ENCODE measurements at regions not wholly inside any gene's neighbourhood (a gene's known extent, or its start where the extent isn't known, plus 50 kb on each side); places are given as distances from the start of the nearest gene placed in this dataset.

- Histone ChIP-seq H3K9me3 (replicated peaks in 1 of 2; ENCODE audit: control insufficient read depth in 2 of 2, insufficient read depth in 1 of 2, low read depth in 1 of 2, low read length in 2 of 2) (no peaks in the 10 kb centered on the region), H3K23ac (ENCODE audit: low read depth, low read length, poor library complexity) (no peak overlapping the region), H3K18ac (ENCODE audit: low read length) (no peak overlapping the region), H3K79me1 (ENCODE audit: low read depth, low read length) (no peaks in the 10 kb centered on the region), H3K36me3 (replicated peaks in 1 of 2; ENCODE audit: control insufficient read depth in 2 of 2, insufficient read depth in 2 of 2, low read length in 2 of 2) (no peaks in the 10 kb centered on the region), H3K9ac (ENCODE audit: low read depth, low read length, poor library complexity) (no peak overlapping the region), H2BK5ac (ENCODE audit: low read length) (no peak overlapping the region), H2BK12ac (ENCODE audit: low read length) (no peak overlapping the region), H3K4me3 (ENCODE audit: low read length in 2 of 2) (no peak overlapping the region), H2BK15ac (ENCODE audit: low read length) (no peak overlapping the region), H2AK5ac (ENCODE audit: low read depth, low read length) (no peak overlapping the region), H2BK120ac (ENCODE audit: low read depth, low read length) (no peak overlapping the region), H3K27ac (replicated peaks; ENCODE audit: low read length) (no peak overlapping the region), H3K27me3 (ENCODE audit: control insufficient read depth in 3 of 3, insufficient read depth in 3 of 3, low read depth in 1 of 3, low read length in 3 of 3) (no peaks in the 10 kb centered on the region), H3K4me2 (ENCODE audit: insufficient read depth, low read length, poor library complexity, severe bottlenecking) (no peak overlapping the region), H3K4ac (ENCODE audit: low read length) (no peak overlapping the region), H4K91ac (ENCODE audit: low read depth, low read length, poor library complexity) (no peak overlapping the region), H3K14ac (ENCODE audit: low read length) (no peak overlapping the region), H4K8ac (ENCODE audit: low read depth, low read length) (no peak overlapping the region), H2AFZ (ENCODE audit: low read length) (no peak overlapping the region), H3K4me1 (ENCODE audit: control insufficient read depth in 2 of 2, insufficient read depth in 1 of 2, low read depth in 1 of 2, low read length in 2 of 2) (peaks cover 0 to 1% of the 10 kb centered on the region in 2 donors)
- DNase-seq (ENCODE audit: low spot score) = no peak
- no CpG with 5 or more reads among the region's 2 CpGs for WGBS, 2 donors (ENCODE audit: extremely low coverage in 2 of 2, insufficient read length in 2 of 2, insufficient replicate concordance in 1 of 2)
These were observed 1047.2 kb upstream of the PIK3C3 start for GRCh38 chr18:40907842-40908241.

GRCh38 chr18:40904295-40904694, 1050.7 kb upstream of the PIK3C3 start:
- no peak overlapping the region for H4K8ac ChIP-seq (ENCODE audit: low read depth, low read length)
- H3K18ac ChIP-seq (ENCODE audit: low read length) = no peak overlapping the region
- no peaks in the 10 kb centered on the region for H3K36me3 ChIP-seq (replicated peaks in 1 of 2; ENCODE audit: control insufficient read depth in 2 of 2, insufficient read depth in 2 of 2, low read length in 2 of 2)
- no peak overlapping the region for H2AK5ac ChIP-seq (ENCODE audit: low read depth, low read length)
- no peak overlapping the region for H2BK12ac ChIP-seq (ENCODE audit: low read length)
- no peaks in the 10 kb centered on the region for H3K9me3 ChIP-seq (replicated peaks in 1 of 2; ENCODE audit: control insufficient read depth in 2 of 2, insufficient read depth in 1 of 2, low read depth in 1 of 2, low read length in 2 of 2)
- no peak overlapping the region for H3K27ac ChIP-seq (replicated peaks; ENCODE audit: low read length)
- no peak overlapping the region for H2AFZ ChIP-seq (ENCODE audit: low read length)
- H3K79me1 ChIP-seq (ENCODE audit: low read depth, low read length) = no peaks in the 10 kb centered on the region
- no peak overlapping the region for H3K4me3 ChIP-seq (ENCODE audit: low read length in 2 of 2)
- H4K91ac ChIP-seq (ENCODE audit: low read depth, low read length, poor library complexity) = no peak overlapping the region
- no peak overlapping the region for H3K4me2 ChIP-seq (ENCODE audit: insufficient read depth, low read length, poor library complexity, severe bottlenecking)
- WGBS, 2 donors (ENCODE audit: extremely low coverage in 2 of 2, insufficient read length in 2 of 2, insufficient replicate concordance in 1 of 2) = no CpG with 5 or more reads among the region's 1 CpG
- H3K9ac ChIP-seq (ENCODE audit: low read depth, low read length, poor library complexity) = no peak overlapping the region
- no peak overlapping the region for H3K14ac ChIP-seq (ENCODE audit: low read length)
- H2BK15ac ChIP-seq (ENCODE audit: low read length) = no peak overlapping the region
- H3K4ac ChIP-seq (ENCODE audit: low read length) = no peak overlapping the region
- DNase-seq (ENCODE audit: low spot score) = no peak
- no peak overlapping the region for H2BK5ac ChIP-seq (ENCODE audit: low read length)
- no peaks in the 10 kb centered on the region for H3K27me3 ChIP-seq (ENCODE audit: control insufficient read depth in 3 of 3, insufficient read depth in 3 of 3, low read depth in 1 of 3, low read length in 3 of 3)
- H3K23ac ChIP-seq (ENCODE audit: low read depth, low read length, poor library complexity) = no peak overlapping the region
- no peaks in the 10 kb centered on the region for H3K4me1 ChIP-seq (ENCODE audit: control insufficient read depth in 2 of 2, insufficient read depth in 1 of 2, low read depth in 1 of 2, low read length in 2 of 2)
- no peak overlapping the region for H2BK120ac ChIP-seq (ENCODE audit: low read depth, low read length)

- H3K9me3 ChIP-seq (replicated peaks in 1 of 2; ENCODE audit: control insufficient read depth in 2 of 2, insufficient read depth in 1 of 2, low read depth in 1 of 2, low read length in 2 of 2) = no peaks in the 10 kb centered on the region
- H3K79me1 ChIP-seq (ENCODE audit: low read depth, low read length) = no peaks in the 10 kb centered on the region
- peaks cover 0 to 5% of the 10 kb centered on the region in 2 donors for H3K4me1 ChIP-seq (ENCODE audit: control insufficient read depth in 2 of 2, insufficient read depth in 1 of 2, low read depth in 1 of 2, low read length in 2 of 2)
- H3K4ac ChIP-seq (ENCODE audit: low read length) = no peak overlapping the region
- no peaks in the 10 kb centered on the region for H3K36me3 ChIP-seq (replicated peaks in 1 of 2; ENCODE audit: control insufficient read depth in 2 of 2, insufficient read depth in 2 of 2, low read length in 2 of 2)
- no peak overlapping the region for H2BK12ac ChIP-seq (ENCODE audit: low read length)
- H2AFZ ChIP-seq (ENCODE audit: low read length) = peak overlapping the region; percentile 23
- H2AK5ac ChIP-seq (ENCODE audit: low read depth, low read length) = no peak overlapping the region
- H3K23ac ChIP-seq (ENCODE audit: low read depth, low read length, poor library complexity) = no peak overlapping the region
- H2BK120ac ChIP-seq (ENCODE audit: low read depth, low read length) = no peak overlapping the region
- H3K4me3 ChIP-seq (ENCODE audit: low read length in 2 of 2) = no peak overlapping the region
- H2BK5ac ChIP-seq (ENCODE audit: low read length) = no peak overlapping the region
- no peak overlapping the region for H3K4me2 ChIP-seq (ENCODE audit: insufficient read depth, low read length, poor library complexity, severe bottlenecking)
- H3K14ac ChIP-seq (ENCODE audit: low read length) = no peak overlapping the region
- no peak overlapping the region for H3K9ac ChIP-seq (ENCODE audit: low read depth, low read length, poor library complexity)
- WGBS, 2 donors (ENCODE audit: extremely low coverage in 2 of 2, insufficient read length in 2 of 2, insufficient replicate concordance in 1 of 2) = no CpG with 5 or more reads among the region's 2 CpGs
- no peak overlapping the region for H2BK15ac ChIP-seq (ENCODE audit: low read length)
- no peaks in the 10 kb centered on the region for H3K27me3 ChIP-seq (ENCODE audit: control insufficient read depth in 3 of 3, insufficient read depth in 3 of 3, low read depth in 1 of 3, low read length in 3 of 3)
- H3K27ac ChIP-seq (replicated peaks; ENCODE audit: low read length) = no peak overlapping the region
- no peak overlapping the region for H3K18ac ChIP-seq (ENCODE audit: low read length)
- no peak overlapping the region for H4K91ac ChIP-seq (ENCODE audit: low read depth, low read length, poor library complexity)
- no peak for DNase-seq (ENCODE audit: low spot score)
- H4K8ac ChIP-seq (ENCODE audit: low read depth, low read length) = no peak overlapping the region
These were observed 1052.6 kb upstream of the PIK3C3 start for GRCh38 chr18:40902436-40902835.

GRCh38 chr18:40897884-40898283, 1057.2 kb upstream of the PIK3C3 start:
- no CpG with 5 or more reads among the region's 3 CpGs for WGBS, 2 donors (ENCODE audit: extremely low coverage in 2 of 2, insufficient read length in 2 of 2, insufficient replicate concordance in 1 of 2)
- Histone ChIP-seq H3K36me3 (replicated peaks in 1 of 2; ENCODE audit: control insufficient read depth in 2 of 2, insufficient read depth in 2 of 2, low read length in 2 of 2) (no peaks in the 10 kb centered on the region), H3K4me2 (ENCODE audit: insufficient read depth, low read length, poor library complexity, severe bottlenecking) (no peak overlapping the region), H2BK15ac (ENCODE audit: low read length) (no peak overlapping the region), H2BK12ac (ENCODE audit: low read length) (no peak overlapping the region), H3K4ac (ENCODE audit: low read length) (no peak overlapping the region), H4K8ac (ENCODE audit: low read depth, low read length) (no peak overlapping the region), H2AFZ (ENCODE audit: low read length) (no peak overlapping the region), H3K23ac (ENCODE audit: low read depth, low read length, poor library complexity) (no peak overlapping the region), H3K9me3 (replicated peaks in 1 of 2; ENCODE audit: control insufficient read depth in 2 of 2, insufficient read depth in 1 of 2, low read depth in 1 of 2, low read length in 2 of 2) (peaks cover 0 to 2% of the 10 kb centered on the region in 2 donors), H3K9ac (ENCODE audit: low read depth, low read length, poor library complexity) (no peak overlapping the region), H2BK120ac (ENCODE audit: low read depth, low read length) (no peak overlapping the region), H3K4me3 (ENCODE audit: low read length in 2 of 2) (no peak overlapping the region), H3K27me3 (ENCODE audit: control insufficient read depth in 3 of 3, insufficient read depth in 3 of 3, low read depth in 1 of 3, low read length in 3 of 3) (no peaks in the 10 kb centered on the region), H3K4me1 (ENCODE audit: control insufficient read depth in 2 of 2, insufficient read depth in 1 of 2, low read depth in 1 of 2, low read length in 2 of 2) (peaks cover 0 to 5% of the 10 kb centered on the region in 2 donors), H3K18ac (ENCODE audit: low read length) (no peak overlapping the region), H4K91ac (ENCODE audit: low read depth, low read length, poor library complexity) (no peak overlapping the region), H2BK5ac (ENCODE audit: low read length) (no peak overlapping the region), H3K79me1 (ENCODE audit: low read depth, low read length) (no peaks in the 10 kb centered on the region), H3K14ac (ENCODE audit: low read length) (no peak overlapping the region), H2AK5ac (ENCODE audit: low read depth, low read length) (no peak overlapping the region), H3K27ac (replicated peaks; ENCODE audit: low read length) (no peak overlapping the region)
- DNase-seq (ENCODE audit: low spot score) = no peak

Measured in neuronal stem cell (in vitro differentiated cells).